OCI-LY3 (cell line): ENCODE measurements at regions not wholly inside any gene's neighbourhood (a gene's known extent, or its start where the extent isn't known, plus 50 kb on each side); places are given as distances from the start of the nearest gene placed in this dataset.

Experiments
- H2AFZ ChIP-seq: fragments of 200-600, 300-600 bp; shearing (Covaris generic); 2 replicates; pipeline ENCODE4 v1.6.0; 2014; ENCODE audit warnings: antibody characterized with exemption, low read depth, low read length
- H3K27ac ChIP-seq: fragments of 200-600, 300-600 bp; sonication (generic); 2 replicates; pipeline ENCODE4 v1.5.1; 2014; ENCODE audit warnings: mild to moderate bottlenecking, low read length, moderate library complexity, mixed read lengths
- H3K27me3 ChIP-seq: fragments of 200-600, 300-600 bp; sonication (generic); 2 replicates; pipeline ENCODE4 v1.6.1; 2014; ENCODE audit warnings: low read depth, low read length, mixed read lengths
- H3K36me3 ChIP-seq: fragments of 200-600, 300-600 bp; sonication (generic); replicated peaks from 2 replicates; pipeline ENCODE3; 2014; ENCODE audit warnings: low read depth, low read length, mixed read lengths
- H3K4me1 ChIP-seq: fragments of 300-600, 200-600 bp; sonication (generic); 2 replicates; pipeline ENCODE4 v1.6.1; 2014; ENCODE audit warnings: low read length, mixed read lengths
- H3K4me2 ChIP-seq: fragments of 200-600, 300-600 bp; sonication (generic); 2 replicates; pipeline ENCODE4 v1.6.1; 2014; ENCODE audit warnings: low read length, mixed read lengths
- H3K4me3 ChIP-seq: fragments of 300-600, 200-600 bp; sonication (generic); 2 replicates; pipeline ENCODE4 v1.5.1; 2014; ENCODE audit warnings: antibody characterized with exemption, mild to moderate bottlenecking, low read length, moderate library complexity
- H3K79me2 ChIP-seq: fragments of 300-600, 200-600 bp; shearing (Covaris generic); 2 replicates; pipeline ENCODE4 v1.6.1; 2014; ENCODE audit warnings: mild to moderate bottlenecking, low read length, mixed read lengths
- H3K9ac ChIP-seq: fragments of 300-600, 200-600 bp; shearing (Covaris generic); 2 replicates; pipeline ENCODE4 v1.6.0; 2014; ENCODE audit warnings: mild to moderate bottlenecking, low read length, moderate library complexity
- H3K9me3 ChIP-seq: fragments of 200-600, 300-600 bp; shearing (Covaris generic); 2 replicates; pipeline ENCODE4 v1.6.1; 2014; ENCODE audit warnings: low read length, mixed read lengths; ENCODE audit not compliant: insufficient read depth
- H4K20me1 ChIP-seq: fragments of 200-600, 300-600 bp; sonication (generic); 2 replicates; pipeline ENCODE4 v1.6.1; 2016; ENCODE audit warnings: low read length, mixed read lengths; ENCODE audit not compliant: insufficient read depth
- CTCF ChIP-seq: fragments of 200-600, 300-600 bp; sonication (generic); IDR thresholded peaks from 2 replicates; pipeline ENCODE4 v1.5.1; 2014; ENCODE audit warnings: antibody characterized with exemption, low read length, low read depth
- EZH2phosphoT487 ChIP-seq: fragments of 200-600 bp; shearing (Covaris generic); IDR thresholded peaks from 2 replicates; pipeline ENCODE4 v1.6.1; 2018; ENCODE audit warnings: antibody characterized with exemption, mixed run types, low read depth

GRCh38 chr4:106687026-106687425, 318.4 kb upstream of the GIMD1 start:
- Histone ChIP-seq H3K27ac (no peak overlapping the region), H2AFZ (no peak overlapping the region), H3K27me3 (no peaks in the 10 kb centered on the region), H3K4me3 (no peak overlapping the region), H4K20me1 (no peaks in the 10 kb centered on the region), H3K9ac (no peak overlapping the region), H3K36me3 (no peaks in the 10 kb centered on the region), H3K79me2 (no peaks in the 10 kb centered on the region), H3K9me3 (no peaks in the 10 kb centered on the region), H3K4me1 (peaks cover 5% of the 10 kb centered on the region), H3K4me2 (no peak overlapping the region)
- TF ChIP-seq EZH2phosphoT487: no peak
- no peak for TF ChIP-seq CTCF

- no peak for TF ChIP-seq CTCF
- no peak for TF ChIP-seq EZH2phosphoT487
Observed at GRCh38 chr4:106681381-106681921, 312.9 kb upstream of the GIMD1 start.

GRCh38 chr4:106679063-106679462, 310.5 kb upstream of the GIMD1 start:
- no peak overlapping the region for H3K9ac ChIP-seq
- no peak for TF ChIP-seq CTCF
- TF ChIP-seq EZH2phosphoT487: no peak
- H3K27ac ChIP-seq: no peak overlapping the region
- no peak overlapping the region for H3K4me2 ChIP-seq
- no peaks in the 10 kb centered on the region for H4K20me1 ChIP-seq
- H3K4me1 ChIP-seq: no peaks in the 10 kb centered on the region
- no peaks in the 10 kb centered on the region for H3K9me3 ChIP-seq
- H3K79me2 ChIP-seq: no peaks in the 10 kb centered on the region
- H3K4me3 ChIP-seq: no peak overlapping the region
- H3K27me3 ChIP-seq: no peaks in the 10 kb centered on the region
- no peaks in the 10 kb centered on the region for H3K36me3 ChIP-seq
- H2AFZ ChIP-seq: no peak overlapping the region

More at GRCh38 chr4:106681381-106681921, 312.9 kb upstream of the GIMD1 start:
- Histone ChIP-seq H3K9me3 (no peaks in the 10 kb centered on the region), H3K9ac (no peak overlapping the region), H4K20me1 (no peaks in the 10 kb centered on the region), H3K4me3 (no peak overlapping the region), H3K27ac (no peak overlapping the region), H3K4me1 (no peaks in the 10 kb centered on the region), H3K4me2 (no peak overlapping the region), H2AFZ (no peak overlapping the region), H3K79me2 (no peaks in the 10 kb centered on the region), H3K36me3 (no peaks in the 10 kb centered on the region), H3K27me3 (no peaks in the 10 kb centered on the region)

- Histone ChIP-seq H2AFZ (no peak overlapping the region), H3K79me2 (no peaks in the 10 kb centered on the region), H3K27me3 (no peaks in the 10 kb centered on the region), H3K9me3 (no peaks in the 10 kb centered on the region), H3K36me3 (no peaks in the 10 kb centered on the region), H3K4me2 (no peak overlapping the region), H3K4me1 (no peaks in the 10 kb centered on the region), H4K20me1 (no peaks in the 10 kb centered on the region), H3K27ac (no peak overlapping the region), H3K4me3 (no peak overlapping the region), H3K9ac (no peak overlapping the region)
- TF ChIP-seq EZH2phosphoT487 (no peak), CTCF (no peak)
Observed at GRCh38 chr4:106677213-106677612, 308.6 kb upstream of the GIMD1 start.
